Astrocyte (in vitro differentiated cells and primary cell): ENCODE measurements at regions not wholly inside any gene's neighbourhood (a gene's known extent, or its start where the extent isn't known, plus 50 kb on each side); places are given as distances from the start of the nearest gene placed in this dataset.

Experiments
- DNase-seq: peaks from one replicate; pipeline ENCODE4 v3.0.0-alpha.2; 2010; ENCODE audit warnings: low read depth
- FAIRE-seq: peaks from 2 replicates; lab custom pipeline; 2011; peaks lifted over from hg19 to GRCh38; lab: Jason Lieb, UNC
- H2AFZ ChIP-seq: 2 replicates; pipeline ENCODE4 v1.6.0; 2012; ENCODE audit warnings: low read depth, low read length, inconsistent platforms
- H3K27ac ChIP-seq: 2 replicates; pipeline ENCODE4 v1.5.1; 2011; ENCODE audit warnings: low read depth, low read length, inconsistent platforms
- H3K27me3 ChIP-seq: 2 replicates; pipeline ENCODE4 v1.6.0; 2011; ENCODE audit warnings: low read length, inconsistent platforms; ENCODE audit not compliant: insufficient read depth
- H3K36me3 ChIP-seq: 2 replicates; pipeline ENCODE4 v1.5.1; 2011; ENCODE audit warnings: low read length, inconsistent platforms; ENCODE audit not compliant: insufficient read depth
- H3K4me1 ChIP-seq: 2 replicates; pipeline ENCODE4 v1.5.1; 2011; ENCODE audit warnings: low read length, inconsistent platforms; ENCODE audit not compliant: insufficient read depth
- H3K4me2 ChIP-seq: 2 replicates; pipeline ENCODE4 v1.6.0; 2012; ENCODE audit warnings: low read length, inconsistent platforms
- H3K4me3 ChIP-seq: 2 replicates; pipeline ENCODE4 v1.5.1; 2011; ENCODE audit warnings: low read depth, mild to moderate bottlenecking, low read length, inconsistent platforms; ENCODE audit not compliant: insufficient read depth
- H3K79me2 ChIP-seq: 2 replicates; pipeline ENCODE4 v1.6.0; 2012; ENCODE audit warnings: mild to moderate bottlenecking, low read length, inconsistent platforms; ENCODE audit not compliant: insufficient read depth
- H3K9ac ChIP-seq: 2 replicates; pipeline ENCODE4 v1.6.0; 2012; ENCODE audit warnings: mild to moderate bottlenecking, low read length, inconsistent platforms
- H3K9me3 ChIP-seq: 2 replicates; pipeline ENCODE4 v1.5.1; 2012; ENCODE audit warnings: low read depth, mild to moderate bottlenecking, low read length, inconsistent platforms; ENCODE audit not compliant: insufficient read depth
- H4K20me1 ChIP-seq: 2 replicates; pipeline ENCODE4 v1.6.0; 2012; ENCODE audit warnings: low read length, inconsistent platforms; ENCODE audit not compliant: insufficient read depth
- H3K27ac Mint-ChIP-seq: one replicate; pipeline ENCODE4 v1.8.0; 2021; ENCODE audit warnings: mild to moderate bottlenecking, mixed read lengths; ENCODE audit not compliant: unreplicated experiment
- H3K27me3 Mint-ChIP-seq: one replicate; pipeline ENCODE4 v1.8.0; 2021; ENCODE audit warnings: low read depth, mixed read lengths; ENCODE audit not compliant: unreplicated experiment
- H3K36me3 Mint-ChIP-seq: one replicate; pipeline ENCODE4 v1.8.0; 2021; ENCODE audit warnings: low read depth, mixed read lengths; ENCODE audit not compliant: unreplicated experiment
- H3K4me1 Mint-ChIP-seq: one replicate; pipeline ENCODE4 v1.8.0; 2021; ENCODE audit warnings: low read depth, mixed read lengths; ENCODE audit not compliant: unreplicated experiment
- H3K4me3 Mint-ChIP-seq: one replicate; pipeline ENCODE4 v1.8.0; 2021; ENCODE audit warnings: mild to moderate bottlenecking, moderate library complexity, mixed read lengths; ENCODE audit not compliant: unreplicated experiment
- H3K9me3 Mint-ChIP-seq: one replicate; pipeline ENCODE4 v1.8.0; 2021; ENCODE audit warnings: mild to moderate bottlenecking, mixed read lengths; ENCODE audit not compliant: unreplicated experiment
- EZH2 ChIP-seq: IDR thresholded peaks from 2 replicates; pipeline ENCODE4 v1.6.1; 2012; ENCODE audit warnings: mild to moderate bottlenecking, low read length, inconsistent platforms; ENCODE audit not compliant: insufficient read depth
- TF ChIP-seq, protein P1 (sequence below): IDR thresholded peaks from 2 replicates; pipeline ENCODE4 v1.5.1; 2011; ENCODE audit warnings: low read depth, mild to moderate bottlenecking, inconsistent platforms, low read length, moderate library complexity; ENCODE audit not compliant: insufficient read depth

DNA sequence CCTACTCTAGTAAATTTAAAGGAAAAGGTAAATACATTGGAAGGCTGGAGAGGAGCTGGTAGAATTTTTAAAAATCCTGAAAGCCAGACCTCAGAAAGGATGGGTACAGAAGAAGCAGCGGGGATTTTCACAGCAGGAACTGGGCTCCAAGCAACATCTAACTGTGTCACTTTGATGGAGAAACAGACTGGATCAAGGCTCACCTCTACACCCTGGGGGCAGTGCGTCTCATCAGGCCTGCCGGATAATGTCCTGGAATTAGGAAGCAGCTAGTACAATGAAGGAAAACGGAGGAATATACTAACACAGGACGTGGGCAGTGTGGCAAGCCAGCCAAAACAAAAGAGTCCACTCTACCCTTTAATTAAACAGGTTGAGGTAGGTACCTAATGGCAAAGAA is 463.6 kb downstream of the TAF11L14 start:
- H3K79me2 ChIP-seq, result no peaks in the 10 kb centered on the region
- no peak for TF ChIP-seq EZH2
- TF ChIP-seq, protein P1, sequence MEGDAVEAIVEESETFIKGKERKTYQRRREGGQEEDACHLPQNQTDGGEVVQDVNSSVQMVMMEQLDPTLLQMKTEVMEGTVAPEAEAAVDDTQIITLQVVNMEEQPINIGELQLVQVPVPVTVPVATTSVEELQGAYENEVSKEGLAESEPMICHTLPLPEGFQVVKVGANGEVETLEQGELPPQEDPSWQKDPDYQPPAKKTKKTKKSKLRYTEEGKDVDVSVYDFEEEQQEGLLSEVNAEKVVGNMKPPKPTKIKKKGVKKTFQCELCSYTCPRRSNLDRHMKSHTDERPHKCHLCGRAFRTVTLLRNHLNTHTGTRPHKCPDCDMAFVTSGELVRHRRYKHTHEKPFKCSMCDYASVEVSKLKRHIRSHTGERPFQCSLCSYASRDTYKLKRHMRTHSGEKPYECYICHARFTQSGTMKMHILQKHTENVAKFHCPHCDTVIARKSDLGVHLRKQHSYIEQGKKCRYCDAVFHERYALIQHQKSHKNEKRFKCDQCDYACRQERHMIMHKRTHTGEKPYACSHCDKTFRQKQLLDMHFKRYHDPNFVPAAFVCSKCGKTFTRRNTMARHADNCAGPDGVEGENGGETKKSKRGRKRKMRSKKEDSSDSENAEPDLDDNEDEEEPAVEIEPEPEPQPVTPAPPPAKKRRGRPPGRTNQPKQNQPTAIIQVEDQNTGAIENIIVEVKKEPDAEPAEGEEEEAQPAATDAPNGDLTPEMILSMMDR, result no peak
- FAIRE-seq (no peak), DNase-seq (no peak)
- H3K9ac ChIP-seq, result no peak overlapping the region
- no peaks in the 10 kb centered on the region for H3K9me3 ChIP-seq
- H2AFZ ChIP-seq, result no peak overlapping the region
- H3K4me1 Mint-ChIP-seq, result no peaks in the 10 kb centered on the region
- H3K36me3 Mint-ChIP-seq, result no peaks in the 10 kb centered on the region
- H3K4me2 ChIP-seq, result no peak overlapping the region
- H3K27ac Mint-ChIP-seq, result no peak overlapping the region
- H3K27me3 ChIP-seq, result no peaks in the 10 kb centered on the region
- no peaks in the 10 kb centered on the region for H3K4me1 ChIP-seq
- no peak overlapping the region for H3K4me3 Mint-ChIP-seq
- H3K9me3 Mint-ChIP-seq, result no peaks in the 10 kb centered on the region
- no peak overlapping the region for H3K27ac ChIP-seq
- H3K27me3 Mint-ChIP-seq, result no peaks in the 10 kb centered on the region
- H4K20me1 ChIP-seq, result no peaks in the 10 kb centered on the region
- H3K36me3 ChIP-seq, result no peaks in the 10 kb centered on the region
- H3K4me3 ChIP-seq, result no peak overlapping the region

DNA sequence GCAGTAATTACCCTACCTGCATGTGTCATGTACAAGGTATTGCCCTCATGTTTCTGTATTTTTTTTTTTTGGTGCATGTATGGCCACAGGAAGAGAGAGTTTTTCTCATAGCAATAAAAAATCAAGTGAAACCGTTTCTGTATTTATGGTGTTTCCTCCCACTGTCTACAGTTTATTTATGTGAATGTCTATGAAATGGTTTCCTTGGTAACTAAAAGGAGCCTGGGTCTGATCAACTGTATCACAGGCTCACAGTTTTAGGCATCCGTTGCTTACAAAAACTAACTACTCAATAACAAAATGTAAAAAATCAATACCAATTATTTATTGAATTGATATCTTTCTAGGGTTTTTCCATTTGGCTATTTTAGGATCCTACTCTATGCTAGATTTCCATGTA is 464.4 kb downstream of the TAF11L14 start:
- no peak overlapping the region for H3K27ac Mint-ChIP-seq
- no peak for FAIRE-seq
- TF ChIP-seq, protein P1, result no peak
- no peak for TF ChIP-seq EZH2

DNA sequence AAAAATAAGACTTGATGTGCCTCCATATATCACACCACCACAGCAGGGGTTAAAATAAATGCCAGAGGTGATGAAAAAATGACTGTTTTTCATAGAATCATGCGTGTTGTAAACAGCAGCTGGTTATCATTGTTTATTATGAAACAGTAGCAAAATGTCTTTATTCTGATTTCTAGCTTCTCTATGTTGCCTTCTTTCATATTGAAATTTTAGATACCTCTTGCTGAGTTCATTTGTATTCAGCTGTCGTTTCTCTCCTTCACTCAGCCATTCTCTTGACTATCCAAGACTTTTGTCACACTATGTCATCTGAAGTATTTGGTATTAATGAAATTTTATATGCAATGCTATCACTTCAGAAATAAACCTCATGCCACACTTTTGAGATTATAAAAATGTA is 465.0 kb downstream of the TAF11L14 start:
- Mint-ChIP-seq H3K9me3 (no peaks in the 10 kb centered on the region), H3K27ac (no peak overlapping the region), H3K27me3 (no peaks in the 10 kb centered on the region), H3K4me3 (no peak overlapping the region), H3K4me1 (no peaks in the 10 kb centered on the region), H3K36me3 (no peaks in the 10 kb centered on the region)
- H2AFZ ChIP-seq, result no peak overlapping the region
- TF ChIP-seq, protein P1, result no peak
- no peaks in the 10 kb centered on the region for H3K4me1 ChIP-seq
- no peaks in the 10 kb centered on the region for H3K36me3 ChIP-seq
- DNase-seq (no peak), FAIRE-seq (no peak)
- H4K20me1 ChIP-seq, result no peaks in the 10 kb centered on the region
- H3K27ac ChIP-seq, result no peak overlapping the region
- no peak overlapping the region for H3K4me2 ChIP-seq
- H3K9me3 ChIP-seq, result no peaks in the 10 kb centered on the region
- no peaks in the 10 kb centered on the region for H3K79me2 ChIP-seq
- H3K4me3 ChIP-seq, result no peak overlapping the region
- H3K9ac ChIP-seq, result no peak overlapping the region
- H3K27me3 ChIP-seq, result no peaks in the 10 kb centered on the region

More for the DNA sequence above, 464.4 kb downstream of the TAF11L14 start:
- no peaks in the 10 kb centered on the region for H3K9me3 Mint-ChIP-seq
- Histone ChIP-seq H3K4me2 (no peak overlapping the region), H3K9me3 (no peaks in the 10 kb centered on the region), H4K20me1 (no peaks in the 10 kb centered on the region), H3K4me1 (no peaks in the 10 kb centered on the region), H3K4me3 (no peak overlapping the region), H3K79me2 (no peaks in the 10 kb centered on the region), H2AFZ (no peak overlapping the region), H3K9ac (no peak overlapping the region), H3K27ac (no peak overlapping the region), H3K27me3 (no peaks in the 10 kb centered on the region), H3K36me3 (no peaks in the 10 kb centered on the region)
- no peak overlapping the region for H3K4me3 Mint-ChIP-seq
- H3K4me1 Mint-ChIP-seq, result no peaks in the 10 kb centered on the region
- DNase-seq, result no peak
- no peaks in the 10 kb centered on the region for H3K36me3 Mint-ChIP-seq
- H3K27me3 Mint-ChIP-seq, result no peaks in the 10 kb centered on the region
